Loucy (cell line): ENCODE measurements at regions not wholly inside any gene's neighbourhood (a gene's known extent, or its start where the extent isn't known, plus 50 kb on each side); places are given as distances from the start of the nearest gene placed in this dataset.

Experiments
- H2AFZ ChIP-seq: fragments of 200-600 bp; sonication (generic); 2 replicates; pipeline ENCODE4 v1.6.0; 2016; ENCODE audit warnings: antibody characterized with exemption, mild to moderate bottlenecking, low read length, moderate library complexity
- H3F3A ChIP-seq: fragments of 200-600 bp; 2 replicates; pipeline ENCODE4 v1.6.0; 2016; ENCODE audit warnings: antibody characterized with exemption, low read depth, mild to moderate bottlenecking
- H3K27me3 ChIP-seq: fragments of 200-600 bp; sonication (generic); 2 replicates; pipeline ENCODE4 v1.6.1; 2014; ENCODE audit warnings: low read length, mild to moderate bottlenecking; ENCODE audit not compliant: insufficient read depth, poor library complexity, severe bottlenecking
- H3K36me3 ChIP-seq: fragments of 200-600 bp; sonication (generic); 2 replicates; pipeline ENCODE4 v1.6.1; 2016; ENCODE audit warnings: low read length; ENCODE audit not compliant: insufficient read depth
- H3K4me1 ChIP-seq: fragments of 200-600 bp; sonication (generic); 2 replicates; pipeline ENCODE4 v1.5.1; 2014; ENCODE audit warnings: low read length, mild to moderate bottlenecking; ENCODE audit not compliant: insufficient read depth, poor library complexity, severe bottlenecking
- H3K4me2 ChIP-seq: fragments of 200-600 bp; sonication (generic); 2 replicates; pipeline ENCODE4 v1.6.0; 2014; ENCODE audit warnings: antibody characterized with exemption, low read length, low read depth, mild to moderate bottlenecking; ENCODE audit not compliant: poor library complexity, severe bottlenecking
- H3K4me3 ChIP-seq: fragments of 200-600 bp; sonication (generic); 2 replicates; pipeline ENCODE4 v1.5.1; 2014; ENCODE audit warnings: low read length, mild to moderate bottlenecking, mixed read lengths; ENCODE audit not compliant: poor library complexity, severe bottlenecking
- H3K79me2 ChIP-seq: fragments of 200-600 bp; sonication (generic); 2 replicates; pipeline ENCODE4 v1.6.1; 2014; ENCODE audit warnings: low read length; ENCODE audit not compliant: insufficient read depth
- H3K9ac ChIP-seq: fragments of 200-600 bp; sonication (generic); 2 replicates; pipeline ENCODE4 v1.6.0; 2014; ENCODE audit warnings: mild to moderate bottlenecking, low read depth, low read length, moderate library complexity; ENCODE audit not compliant: poor library complexity, severe bottlenecking
- H3K9me2 ChIP-seq: fragments of 200-600 bp; sonication (generic); replicated peaks from 2 replicates; pipeline ENCODE4 v1.6.1; 2016; ENCODE audit warnings: low read depth, low read length, mixed read lengths
- H3K9me3 ChIP-seq: fragments of 200-600 bp; sonication (generic); 2 replicates; pipeline ENCODE4 v1.6.1; 2014; ENCODE audit warnings: mild to moderate bottlenecking, antibody characterized with exemption, low read length, low read depth; ENCODE audit not compliant: insufficient read depth
- H4K20me1 ChIP-seq: fragments of 200-600 bp; sonication (generic); 2 replicates; pipeline ENCODE4 v1.6.0; 2014; ENCODE audit warnings: antibody characterized with exemption, low read length, mild to moderate bottlenecking; ENCODE audit not compliant: insufficient read depth, poor library complexity, severe bottlenecking
- CTCF ChIP-seq: fragments of 200-600 bp; sonication (generic); conservative IDR thresholded peaks from 2 replicates; pipeline ENCODE4 v1.5.1; 2014; ENCODE audit warnings: mild to moderate bottlenecking, antibody characterized with exemption, low read length
- EZH2phosphoT487 ChIP-seq: fragments of 200-600 bp; IDR thresholded peaks from 2 replicates; pipeline ENCODE4 v1.6.1; 2018; ENCODE audit warnings: antibody characterized with exemption, mild to moderate bottlenecking, moderate library complexity, borderline replicate concordance

GRCh38 chr4:156694413-156694812 lies 277.2 kb downstream of the PDGFC start:
- no peaks in the 10 kb centered on the region for H4K20me1 ChIP-seq
- H3F3A ChIP-seq = no peaks in the 10 kb centered on the region
- TF ChIP-seq CTCF (no peak), EZH2phosphoT487 (no peak)
- H3K4me1 ChIP-seq = no peaks in the 10 kb centered on the region
- H3K9me2 ChIP-seq = no peaks in the 10 kb centered on the region
- H3K36me3 ChIP-seq = no peaks in the 10 kb centered on the region
- no peak overlapping the region for H2AFZ ChIP-seq
- no peak overlapping the region for H3K9ac ChIP-seq
- no peaks in the 10 kb centered on the region for H3K79me2 ChIP-seq
- no peaks in the 10 kb centered on the region for H3K9me3 ChIP-seq
- no peak overlapping the region for H3K4me2 ChIP-seq
- H3K27me3 ChIP-seq = no peaks in the 10 kb centered on the region
- no peak overlapping the region for H3K4me3 ChIP-seq

- TF ChIP-seq CTCF = no peak
- TF ChIP-seq EZH2phosphoT487 = no peak
- no peaks in the 10 kb centered on the region for H3K79me2 ChIP-seq
- no peak overlapping the region for H3K9ac ChIP-seq
- H3K9me2 ChIP-seq = no peaks in the 10 kb centered on the region
- no peaks in the 10 kb centered on the region for H4K20me1 ChIP-seq
- no peak overlapping the region for H3K4me3 ChIP-seq
- H3K9me3 ChIP-seq = no peaks in the 10 kb centered on the region
- no peaks in the 10 kb centered on the region for H3K36me3 ChIP-seq
- H2AFZ ChIP-seq = no peak overlapping the region
- no peaks in the 10 kb centered on the region for H3K27me3 ChIP-seq
- H3F3A ChIP-seq = no peaks in the 10 kb centered on the region
- no peak overlapping the region for H3K4me2 ChIP-seq
- H3K4me1 ChIP-seq = no peaks in the 10 kb centered on the region
These were observed 278.0 kb downstream of the PDGFC start for GRCh38 chr4:156693557-156693956.

- TF ChIP-seq EZH2phosphoT487 (no peak), CTCF (no peak)
- H3K4me3 ChIP-seq = no peak overlapping the region
- H3K36me3 ChIP-seq = no peaks in the 10 kb centered on the region
- no peak overlapping the region for H2AFZ ChIP-seq
- H3K79me2 ChIP-seq = no peaks in the 10 kb centered on the region
- H3K9me3 ChIP-seq = no peaks in the 10 kb centered on the region
- H3F3A ChIP-seq = no peaks in the 10 kb centered on the region
- no peak overlapping the region for H3K4me2 ChIP-seq
- no peaks in the 10 kb centered on the region for H4K20me1 ChIP-seq
- H3K9me2 ChIP-seq = no peaks in the 10 kb centered on the region
- H3K4me1 ChIP-seq = no peaks in the 10 kb centered on the region
- H3K27me3 ChIP-seq = no peaks in the 10 kb centered on the region
- no peak overlapping the region for H3K9ac ChIP-seq
These were observed 279.6 kb downstream of the PDGFC start for GRCh38 chr4:156692016-156692415.
